GM21515 (cell line): ENCODE measurements at regions not wholly inside any gene's neighbourhood (a gene's known extent, or its start where the extent isn't known, plus 50 kb on each side); places are given as distances from the start of the nearest gene placed in this dataset.
"Not testable (repeated sequence)": the region's sequence is repeated elsewhere in the genome, so short reads cannot be mapped to it uniquely, and the experiment has no call there.

Experiments
- ATAC-seq: cut with Tn5 transposase; IDR thresholded peaks from one replicate; pipeline ENCODE4 v1.9.1; 2021; ENCODE audit not compliant: unreplicated experiment

GRCh38 chr6:14766391-14766994 is 479.4 kb upstream of the JARID2 start:
- no peak for ATAC-seq

GRCh38 chr6:14767226-14767625 is 478.6 kb upstream of the JARID2 start:
- no peak for ATAC-seq

GRCh38 chr6:14770040-14770439 is 475.8 kb upstream of the JARID2 start:
- no peak for ATAC-seq

GRCh38 chr6:14770572-14770971 is 475.3 kb upstream of the JARID2 start:
- ATAC-seq = no peak

- ATAC-seq = no peak
Measured at GRCh38 chr6:14771016-14771415, 474.9 kb upstream of the JARID2 start.

GRCh38 chr6:14772188-14772587 is 473.7 kb upstream of the JARID2 start:
- no peak for ATAC-seq

GRCh38 chr6:14775528-14775927 is 470.3 kb upstream of the JARID2 start:
- no peak for ATAC-seq

GRCh38 chr6:14776307-14776706 is 469.6 kb upstream of the JARID2 start:
- ATAC-seq = no peak

- ATAC-seq = no peak
Measured at GRCh38 chr6:14781772-14782525, 463.9 kb upstream of the JARID2 start.

GRCh38 chr6:14782921-14783464 is 462.9 kb upstream of the JARID2 start:
- not testable (repeated sequence) for ATAC-seq

GRCh38 chr6:14783594-14783993 is 462.3 kb upstream of the JARID2 start:
- ATAC-seq = no peak

GRCh38 chr6:14784596-14785492 is 461.0 kb upstream of the JARID2 start:
- no peak for ATAC-seq

- no peak for ATAC-seq
Measured at GRCh38 chr6:14785493-14785790, 460.4 kb upstream of the JARID2 start.

- no peak for ATAC-seq
Measured at GRCh38 chr6:14786008-14786407, 459.9 kb upstream of the JARID2 start.

- no peak for ATAC-seq
Measured at GRCh38 chr6:14786455-14786854, 459.4 kb upstream of the JARID2 start.

GRCh38 chr6:14787250-14787649 is 458.6 kb upstream of the JARID2 start:
- no peak for ATAC-seq

- ATAC-seq = no peak
Measured at GRCh38 chr6:14787677-14788076, 458.2 kb upstream of the JARID2 start.

- ATAC-seq = no peak
Measured at GRCh38 chr6:14789996-14790395, 455.9 kb upstream of the JARID2 start.

GRCh38 chr6:14790976-14791375 is 454.9 kb upstream of the JARID2 start:
- ATAC-seq = no peak

- ATAC-seq = no peak
Measured at GRCh38 chr6:14791526-14791925, 454.3 kb upstream of the JARID2 start.

- ATAC-seq = no peak
Measured at GRCh38 chr6:14792118-14792955, 453.5 kb upstream of the JARID2 start.
